Glutamatergic neuron (in vitro differentiated cells): ENCODE measurements at regions not wholly inside any gene's neighbourhood (a gene's known extent, or its start where the extent isn't known, plus 50 kb on each side); places are given as distances from the start of the nearest gene placed in this dataset.

Experiments
- DNase-seq: peaks from one replicate; pipeline ENCODE4 v3.0.0; 2022
- H3K27ac Mint-ChIP-seq: one replicate; pipeline ENCODE4 v1.8.0; 2020; ENCODE audit warnings: mild to moderate bottlenecking, mixed read lengths, inconsistent platforms; ENCODE audit not compliant: unreplicated experiment
- H3K27me3 Mint-ChIP-seq: one replicate; pipeline ENCODE4 v1.8.0; 2020; ENCODE audit warnings: mild to moderate bottlenecking, moderate library complexity, mixed read lengths, inconsistent platforms; ENCODE audit not compliant: unreplicated experiment
- H3K36me3 Mint-ChIP-seq: one replicate; pipeline ENCODE4 v1.8.0; 2020; ENCODE audit warnings: mild to moderate bottlenecking, mixed read lengths, inconsistent platforms; ENCODE audit not compliant: unreplicated experiment
- H3K4me1 Mint-ChIP-seq: one replicate; pipeline ENCODE4 v1.8.0; 2020; ENCODE audit warnings: mild to moderate bottlenecking, low read depth, mixed read lengths, inconsistent platforms; ENCODE audit not compliant: unreplicated experiment
- H3K4me3 Mint-ChIP-seq: one replicate; pipeline ENCODE4 v1.8.0; 2020; ENCODE audit warnings: mild to moderate bottlenecking, mixed read lengths, inconsistent platforms; ENCODE audit not compliant: unreplicated experiment
- H3K9me3 Mint-ChIP-seq: one replicate; pipeline ENCODE4 v1.8.0; 2020; ENCODE audit warnings: mild to moderate bottlenecking, moderate library complexity, mixed read lengths, inconsistent platforms; ENCODE audit not compliant: unreplicated experiment
- TF ChIP-seq, protein P1 (sequence below): fragments of 200-600 bp; sonication (generic); IDR thresholded peaks from one replicate; pipeline ENCODE4 v1.5.0; 2021; ENCODE audit not compliant: partially characterized antibody, unreplicated experiment

DNA sequence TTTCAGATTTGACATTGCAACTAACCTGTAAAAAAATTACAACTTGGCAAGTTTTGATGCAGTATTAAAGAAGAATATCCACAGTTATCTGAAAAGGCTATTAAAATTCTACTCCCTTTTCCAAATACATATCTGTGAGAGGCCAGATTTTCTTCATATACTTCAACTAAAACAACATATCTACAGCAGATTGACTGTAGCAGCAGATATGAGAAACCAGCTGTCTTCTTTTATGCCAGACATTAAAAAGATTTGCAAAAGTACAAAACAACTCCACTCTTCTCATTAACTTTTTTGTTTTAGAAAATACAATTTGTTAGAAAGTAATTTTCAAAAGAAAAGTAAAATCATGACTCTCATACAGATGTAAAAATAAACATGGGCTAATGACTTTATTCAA, 281.1 kb upstream of the PCSK5 start:
- H3K27me3 Mint-ChIP-seq: peaks cover 2% of the 10 kb centered on the region
- no peaks in the 10 kb centered on the region for H3K9me3 Mint-ChIP-seq
- no peaks in the 10 kb centered on the region for H3K4me1 Mint-ChIP-seq
- H3K4me3 Mint-ChIP-seq: no peak overlapping the region
- H3K36me3 Mint-ChIP-seq: no peaks in the 10 kb centered on the region
- TF ChIP-seq, protein P1, sequence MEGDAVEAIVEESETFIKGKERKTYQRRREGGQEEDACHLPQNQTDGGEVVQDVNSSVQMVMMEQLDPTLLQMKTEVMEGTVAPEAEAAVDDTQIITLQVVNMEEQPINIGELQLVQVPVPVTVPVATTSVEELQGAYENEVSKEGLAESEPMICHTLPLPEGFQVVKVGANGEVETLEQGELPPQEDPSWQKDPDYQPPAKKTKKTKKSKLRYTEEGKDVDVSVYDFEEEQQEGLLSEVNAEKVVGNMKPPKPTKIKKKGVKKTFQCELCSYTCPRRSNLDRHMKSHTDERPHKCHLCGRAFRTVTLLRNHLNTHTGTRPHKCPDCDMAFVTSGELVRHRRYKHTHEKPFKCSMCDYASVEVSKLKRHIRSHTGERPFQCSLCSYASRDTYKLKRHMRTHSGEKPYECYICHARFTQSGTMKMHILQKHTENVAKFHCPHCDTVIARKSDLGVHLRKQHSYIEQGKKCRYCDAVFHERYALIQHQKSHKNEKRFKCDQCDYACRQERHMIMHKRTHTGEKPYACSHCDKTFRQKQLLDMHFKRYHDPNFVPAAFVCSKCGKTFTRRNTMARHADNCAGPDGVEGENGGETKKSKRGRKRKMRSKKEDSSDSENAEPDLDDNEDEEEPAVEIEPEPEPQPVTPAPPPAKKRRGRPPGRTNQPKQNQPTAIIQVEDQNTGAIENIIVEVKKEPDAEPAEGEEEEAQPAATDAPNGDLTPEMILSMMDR: no peak
- DNase-seq: no peak
- H3K27ac Mint-ChIP-seq: no peak overlapping the region

DNA sequence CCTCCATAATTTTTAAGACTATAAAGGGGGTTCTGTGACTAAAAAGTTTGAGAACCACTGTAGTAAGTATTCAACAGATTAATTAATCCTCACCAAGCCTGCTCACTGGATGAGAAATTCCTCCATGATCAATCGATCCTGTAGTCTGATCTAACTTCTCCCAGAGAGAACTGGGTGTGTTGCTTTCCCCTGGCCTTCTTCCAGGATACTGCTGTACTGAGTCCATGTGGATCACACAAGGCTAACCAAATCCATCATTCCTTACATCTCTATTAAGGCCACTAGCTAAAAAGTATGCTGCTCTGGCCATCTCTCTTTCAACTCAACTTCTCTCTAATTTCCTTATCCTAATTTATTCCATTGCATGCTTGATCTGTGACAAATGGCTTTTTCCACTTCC, 280.2 kb upstream of the PCSK5 start:
- Mint-ChIP-seq H3K27me3 (peaks cover 2% of the 10 kb centered on the region), H3K4me1 (no peaks in the 10 kb centered on the region), H3K27ac (no peak overlapping the region), H3K9me3 (no peaks in the 10 kb centered on the region), H3K4me3 (no peak overlapping the region), H3K36me3 (no peaks in the 10 kb centered on the region)
- TF ChIP-seq, protein P1: no peak
- no peak for DNase-seq

DNA sequence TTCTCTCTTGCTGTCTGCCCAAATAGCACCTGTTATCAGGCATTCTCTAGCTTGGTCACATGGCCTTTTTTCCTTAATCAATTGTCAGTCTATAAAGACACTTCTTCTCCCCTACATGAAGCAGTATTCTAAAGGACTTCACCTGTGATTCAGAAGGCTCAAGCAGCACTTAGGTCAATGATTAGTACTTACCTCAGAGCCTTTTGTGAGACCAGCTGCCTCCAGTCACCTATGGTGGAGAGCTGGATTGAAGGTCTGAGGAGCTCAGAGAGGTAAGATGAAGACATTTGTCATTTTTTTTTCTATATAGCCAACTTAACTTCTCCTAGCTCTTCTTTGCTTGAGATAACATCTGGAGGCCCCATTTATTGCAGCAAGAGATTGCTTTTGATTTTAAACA, 278.3 kb upstream of the PCSK5 start:
- Mint-ChIP-seq H3K4me1 (no peaks in the 10 kb centered on the region), H3K36me3 (no peaks in the 10 kb centered on the region), H3K4me3 (no peak overlapping the region), H3K27me3 (peaks cover 2% of the 10 kb centered on the region), H3K9me3 (no peaks in the 10 kb centered on the region), H3K27ac (no peak overlapping the region)
- TF ChIP-seq, protein P1: no peak
- DNase-seq: no peak

DNA sequence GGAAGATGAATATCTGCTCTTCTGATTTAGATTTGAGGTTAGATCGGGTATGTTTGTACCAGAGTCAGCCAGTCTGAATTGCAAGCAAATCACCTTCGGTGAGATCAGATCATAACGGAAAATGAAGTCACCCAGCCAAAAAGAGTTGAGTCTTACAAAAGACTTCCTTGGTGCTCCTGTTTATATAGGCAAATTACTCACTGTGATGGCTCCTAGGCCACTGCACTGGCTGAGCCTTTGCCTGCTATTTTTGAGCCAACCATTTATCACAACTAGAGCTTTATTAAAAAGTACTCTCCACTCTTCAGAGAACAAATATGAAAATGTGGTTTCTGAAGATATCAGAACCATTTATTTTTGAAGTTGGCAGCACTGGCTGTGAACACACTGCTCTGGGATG, 277.7 kb upstream of the PCSK5 start:
- DNase-seq: no peak
- TF ChIP-seq, protein P1: no peak
- H3K36me3 Mint-ChIP-seq: no peaks in the 10 kb centered on the region
- no peak overlapping the region for H3K4me3 Mint-ChIP-seq
- no peaks in the 10 kb centered on the region for H3K4me1 Mint-ChIP-seq
- peaks cover 2% of the 10 kb centered on the region for H3K27me3 Mint-ChIP-seq
- H3K9me3 Mint-ChIP-seq: no peaks in the 10 kb centered on the region
- no peak overlapping the region for H3K27ac Mint-ChIP-seq

DNA sequence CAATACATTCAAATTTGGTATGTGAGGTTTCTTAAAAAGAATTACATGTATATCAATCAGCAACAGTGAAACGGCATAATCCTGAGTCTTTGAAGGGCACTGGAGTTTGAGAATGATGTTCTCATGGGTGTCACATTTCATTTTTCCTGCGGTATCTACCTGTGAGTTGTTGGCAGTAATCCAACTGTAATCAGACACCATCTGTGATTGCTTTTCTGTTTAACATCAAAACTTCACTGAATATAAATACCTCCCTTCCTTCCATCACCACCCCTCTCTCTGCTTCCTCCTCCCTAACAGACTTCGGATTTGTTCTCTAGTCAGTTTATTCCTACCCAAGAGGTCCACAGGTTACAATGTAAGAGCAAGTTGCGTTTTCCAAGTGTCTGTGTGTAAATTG, 275.2 kb upstream of the PCSK5 start:
- no peak for DNase-seq
- peaks cover 3% of the 10 kb centered on the region for H3K36me3 Mint-ChIP-seq
- H3K9me3 Mint-ChIP-seq: no peaks in the 10 kb centered on the region
- TF ChIP-seq, protein P1: no peak
- H3K27me3 Mint-ChIP-seq: peaks cover 2% of the 10 kb centered on the region
- no peak overlapping the region for H3K4me3 Mint-ChIP-seq
- H3K27ac Mint-ChIP-seq: no peak overlapping the region
- no peaks in the 10 kb centered on the region for H3K4me1 Mint-ChIP-seq
